ENCODE measurements at regions not wholly inside any gene's neighbourhood (a gene's known extent, or its start where the extent isn't known, plus 50 kb on each side); places are given as distances from the start of the nearest gene placed in this dataset.
A peak's percentile ranks its signal among the peaks of the same experiment; 100 is the strongest.

GRCh38 chr6:133099573-133099972, 141.6 kb upstream of the EYA4 start:
- TF ChIP-seq POLR2A (IDR thresholded peaks at IDR 0.05; ENCODE audit: low read depth, low read length) (no peak), POLR2AphosphoS5 (IDR thresholded peaks at IDR 0.05; ENCODE audit: insufficient read depth, low read depth, low read length) (no peak), MYC (IDR thresholded peaks at IDR 0.05; ENCODE audit: low read depth, low read length) (no peak), CTCF (IDR thresholded peaks at IDR 0.05; ENCODE audit: extremely low read depth in 1 of 2, insufficient read depth in 1 of 2, low read depth in 1 of 2, low read length in 2 of 2) (no peak), EZH2 (IDR thresholded peaks at IDR 0.05; ENCODE audit: borderline replicate concordance, low read depth, low read length, severe bottlenecking) (no peak), GATA2 (IDR thresholded peaks at IDR 0.05; ENCODE audit: insufficient read depth, insufficient read length, low read depth, low read length) (peak; percentile 15), JUN (IDR thresholded peaks at IDR 0.05; ENCODE audit: borderline replicate concordance, insufficient read depth, insufficient read length, low read depth) (no peak), MAX (IDR thresholded peaks at IDR 0.05; ENCODE audit: insufficient read depth, insufficient read length) (no peak), FOS (IDR thresholded peaks at IDR 0.05; ENCODE audit: borderline replicate concordance, insufficient read depth, low read length) (peak; percentile 27)

All from endothelial cell of umbilical vein (primary cell).